IMR-90 (cell line): ENCODE measurements at regions not wholly inside any gene's neighbourhood (a gene's known extent, or its start where the extent isn't known, plus 50 kb on each side); places are given as distances from the start of the nearest gene placed in this dataset.

Experiments used
- ATAC-seq: fragments of 200-7000 bp; cut with Tn5 transposase; 2 replicates; pipeline ENCODE4 v1.9.1; 2020; ENCODE audit warnings: low read depth, mild to moderate bottlenecking, moderate library complexity
- BruUV-seq: library from RNA; stranded (reverse); fragments of 400-500 nt; replicated peaks from 2 replicates; lab custom pipeline; 2021; lab: Mats Ljungman, UMichigan
- CTCF ChIA-PET: fragments of 300-600 bp; formaldehyde crosslinking; extraction: SDS; loops from one replicate; lab custom pipeline; 2021; ENCODE audit warnings: antibody characterized with exemption; lab: Yijun Ruan, JAX
- POLR2A ChIA-PET: fragments of 300-600 bp; sonication (Branson Sonifier 250); formaldehyde crosslinking; loops from one replicate; lab custom pipeline; 2022; ENCODE audit warnings: antibody characterized with exemption; ENCODE audit not compliant: unreplicated experiment; lab: Charles Lee
- DNase-seq: peaks from one replicate; pipeline ENCODE4 v3.0.0; 2013
- H2AFZ ChIP-seq: replicated peaks from 2 replicates; pipeline ENCODE3; 2013; ENCODE audit warnings: low read length, mild to moderate bottlenecking; ENCODE audit not compliant: poor library complexity
- H2AK5ac ChIP-seq: 2 replicates; pipeline ENCODE4 v1.6.1; 2013; ENCODE audit warnings: low read depth, low read length, inconsistent platforms
- H2AK9ac ChIP-seq: replicated peaks from 2 replicates; pipeline ENCODE3; 2013; ENCODE audit warnings: mild to moderate bottlenecking, low read depth, low read length, moderate library complexity; ENCODE audit not compliant: poor library complexity
- H2BK120ac ChIP-seq: 2 replicates; pipeline ENCODE4 v1.6.1; 2013; ENCODE audit warnings: low read depth, low read length, inconsistent platforms
- H2BK15ac ChIP-seq: 3 replicates; pipeline ENCODE4 v1.6.1; 2013; ENCODE audit warnings: low read depth, low read length, inconsistent platforms
- H2BK20ac ChIP-seq: 2 replicates; pipeline ENCODE4 v1.6.1; 2013; ENCODE audit warnings: low read depth, mild to moderate bottlenecking, inconsistent platforms, low read length, moderate library complexity
- H2BK5ac ChIP-seq: 2 replicates; pipeline ENCODE4 v1.6.1; 2013; ENCODE audit warnings: mild to moderate bottlenecking, low read depth, low read length, inconsistent platforms; ENCODE audit not compliant: poor library complexity, severe bottlenecking
- H3K14ac ChIP-seq: replicated peaks from 2 replicates; pipeline ENCODE4 v1.6.1; 2013; ENCODE audit warnings: low read depth, low read length, inconsistent platforms
- H3K18ac ChIP-seq: 2 replicates; pipeline ENCODE4 v1.6.1; 2013; ENCODE audit warnings: low read depth, low read length, control low read depth
- H3K23ac ChIP-seq: 2 replicates; pipeline ENCODE4 v1.6.1; 2013; ENCODE audit warnings: low read depth, low read length, inconsistent platforms
- H3K27ac ChIP-seq: 2 replicates; pipeline ENCODE4 v1.5.1; 2013; ENCODE audit warnings: mild to moderate bottlenecking, control low read depth, low read length; ENCODE audit not compliant: insufficient read depth
- H3K27me3 ChIP-seq: 2 replicates; pipeline ENCODE4 v1.6.1; 2013; ENCODE audit warnings: low read length; ENCODE audit not compliant: control insufficient read depth, insufficient read depth
- H3K36me3 ChIP-seq: 2 replicates; pipeline ENCODE4 v1.6.1; 2013; ENCODE audit warnings: low read length, mixed read lengths; ENCODE audit not compliant: control insufficient read depth, insufficient read depth
- H3K4ac ChIP-seq: 2 replicates; pipeline ENCODE4 v1.6.1; 2013; ENCODE audit warnings: low read depth, low read length, inconsistent platforms
- H3K4me1 ChIP-seq: 2 replicates; pipeline ENCODE4 v1.6.1; 2013; ENCODE audit warnings: low read length, mixed read lengths; ENCODE audit not compliant: control insufficient read depth, insufficient read depth
- H3K4me2 ChIP-seq: 2 replicates; pipeline ENCODE4 v1.6.1; 2013; ENCODE audit warnings: low read depth, mild to moderate bottlenecking, control low read depth, low read length, moderate library complexity
- H3K4me3 ChIP-seq: 2 replicates; pipeline ENCODE4 v1.5.1; 2013; ENCODE audit warnings: low read depth, mild to moderate bottlenecking, control low read depth, low read length, moderate library complexity; ENCODE audit not compliant: insufficient read depth
- H3K56ac ChIP-seq: 2 replicates; pipeline ENCODE4 v1.6.1; 2013; ENCODE audit warnings: low read length, inconsistent platforms; ENCODE audit not compliant: insufficient read depth; ENCODE audit errors: extremely low read depth
- H3K79me1 ChIP-seq, 2 experiments: 2 replicates each; pipeline ENCODE4 v1.6.1; 2013; ENCODE audit warnings: low read length in 2 of 2, inconsistent platforms in 1 of 2, low read depth in 1 of 2
- H3K9ac ChIP-seq: 2 replicates; pipeline ENCODE4 v1.6.1; 2013; ENCODE audit warnings: low read depth, low read length, control low read depth
- H3K9me1 ChIP-seq: 2 replicates; pipeline ENCODE4 v1.6.1; 2013; ENCODE audit warnings: low read length, inconsistent platforms; ENCODE audit not compliant: insufficient read depth
- H3K9me3 ChIP-seq: 2 replicates; pipeline ENCODE4 v1.6.1; 2013; ENCODE audit warnings: low read length; ENCODE audit not compliant: control insufficient read depth, insufficient read depth
- H4K20me1 ChIP-seq: 2 replicates; pipeline ENCODE4 v1.6.1; 2013; ENCODE audit warnings: low read length, inconsistent platforms; ENCODE audit not compliant: insufficient read depth
- H4K5ac ChIP-seq: 2 replicates; pipeline ENCODE4 v1.6.1; 2013; ENCODE audit warnings: mild to moderate bottlenecking, low read depth, low read length, control low read depth
- H4K8ac ChIP-seq, 2 experiments: 2 replicates each; pipeline ENCODE4 v1.6.1; 2013; ENCODE audit warnings: low read depth in 2 of 2, low read length in 2 of 2, control low read depth in 1 of 2, inconsistent platforms in 1 of 2
- H4K91ac ChIP-seq: 2 replicates; pipeline ENCODE4 v1.6.1; 2013; ENCODE audit warnings: low read depth, low read length, inconsistent platforms; ENCODE audit not compliant: insufficient read depth
- FOS ChIP-seq: fragments of 150-350 bp; IDR thresholded peaks from 2 replicates; pipeline ENCODE4 v1.6.1; 2016; ENCODE audit warnings: low read depth, low read length
- NFE2L2 ChIP-seq: fragments of 150-350 bp; IDR thresholded peaks from 2 replicates; pipeline ENCODE4 v1.6.1; 2016; ENCODE audit warnings: low read depth, mild to moderate bottlenecking, low read length
- WGBS, 2 experiments: methylation state at CpG; one replicate each; pipeline versions ENCODE4 v1.1.5 to v1.1.7; 2013; ENCODE audit warnings: missing lambda C conversion rate in 2 of 2; ENCODE audit not compliant: insufficient read length in 1 of 2; ENCODE audit errors: extremely low coverage in 2 of 2; 5-methylcytosine and 5-hydroxymethylcytosine counted together
- dilution Hi-C: fragments of 300-500 bp; cut with HindIII; formaldehyde crosslinking; loops from one replicate; pipeline ENCODE4 v1.14.3; 2018; ENCODE audit warnings: low sequenced_read_pairs; ENCODE audit not compliant: unreplicated experiment
- in situ Hi-C: fragments of 300-500 bp; cut with MboI; formaldehyde crosslinking; loops from 3 replicates; pipeline ENCODE4 v1.14.3; 2019; ENCODE audit warnings: low sequenced_read_pairs, inconsistent platforms, mixed read lengths
- intact Hi-C: fragments of 100-400 bp; cut with micrococcal nuclease; formaldehyde crosslinking; loops from 2 replicates; pipeline ENCODE4 v1.10.0; 2022

GRCh38 chr3:132202586-132202985 lies 114.6 kb upstream of the ACP3 start:
- H3K18ac ChIP-seq = no peak overlapping the region
- H2BK120ac ChIP-seq = no peak overlapping the region
- H4K20me1 ChIP-seq = no peaks in the 10 kb centered on the region
- H3K36me3 ChIP-seq = no peaks in the 10 kb centered on the region
- intact Hi-C loops (no loop called here), in situ Hi-C loops (no loop called here), dilution Hi-C loops (no loop called here)
- no peak overlapping the region for H4K8ac ChIP-seq
- no peak overlapping the region for H3K4me2 ChIP-seq
- ChIA-PET POLR2A (no interaction called here), CTCF (no interaction called here)
- H4K91ac ChIP-seq = no peak overlapping the region
- H2AK5ac ChIP-seq = no peak overlapping the region
- 100% methylated on average over 2 of the region's 3 CpGs; no CpG with 5 or more reads in 1 of the 2 experiments for WGBS, 2 experiments
- no peak for ATAC-seq
- H2BK5ac ChIP-seq = no peak overlapping the region
- H3K79me1 ChIP-seq = no peaks in the 10 kb centered on the region
- H3K4me1 ChIP-seq = 0 out of 2 replicates have a peak, but pooled peaks cover 2% of the 10 kb centered on the region
- H3K27me3 ChIP-seq = no peaks in the 10 kb centered on the region; the same call in 1 of the 2 replicates
- no peak overlapping the region for H2AFZ ChIP-seq
- no peak for TF ChIP-seq NFE2L2
- TF ChIP-seq FOS = no peak
- H3K9me3 ChIP-seq = no peaks in the 10 kb centered on the region
- H3K9ac ChIP-seq = no peak overlapping the region
- no peak overlapping the region for H3K23ac ChIP-seq
- H3K4me3 ChIP-seq = no peak overlapping the region
- H3K27ac ChIP-seq = no peak overlapping the region
- no peak overlapping the region for H3K4ac ChIP-seq
- peaks cover 4% of the 10 kb centered on the region; the same call in 1 of the 2 replicates for H3K9me1 ChIP-seq
- H3K56ac ChIP-seq = no peak overlapping the region
- no peak overlapping the region for H2BK20ac ChIP-seq
- no peak overlapping the region for H4K5ac ChIP-seq
- no peak overlapping the region for H3K14ac ChIP-seq
- no peak for DNase-seq
- H2AK9ac ChIP-seq = no peak overlapping the region
- BruUV-seq = no TSS peak
- no peak overlapping the region for H2BK15ac ChIP-seq
